Body of pancreas (tissue), 4 donors: ENCODE measurements at regions not wholly inside any gene's neighbourhood (a gene's known extent, or its start where the extent isn't known, plus 50 kb on each side); places are given as distances from the start of the nearest gene placed in this dataset.

Experiments used
- ATAC-seq: fragments of 150-250 bp; one replicate; pipeline ENCODE4 v1.9.1; 2016
- DNase-seq, 4 donors: peaks; one replicate each; pipeline ENCODE4 v3.0.0-alpha.2; 2019
- H3K27ac ChIP-seq, 4 donors: fragments of 200-600 bp; sonication (generic); 1 replicate in 3 of 4; 2 replicates in 1 of 4; pipeline versions ENCODE4 v1.5.1 to v1.6.1; 2016 to 2019; ENCODE audit warnings: mild to moderate bottlenecking in 1 of 4, mixed read lengths in 1 of 4, moderate library complexity in 1 of 4
- H3K27me3 ChIP-seq, 2 donors: fragments of 200-600 bp; sonication (generic); one replicate each; pipeline ENCODE4 v1.6.0; 2016; ENCODE audit warnings: mild to moderate bottlenecking in 1 of 2
- H3K36me3 ChIP-seq, 2 donors: fragments of 200-600 bp; sonication (generic); replicated peaks in 1 of 2; 2 replicates each; pipeline ENCODE4 v1.5.1; 2016; ENCODE audit warnings: low read depth in 2 of 2; ENCODE audit not compliant: insufficient read depth in 1 of 2
- H3K4me1 ChIP-seq: fragments of 200-600 bp; sonication (generic); one replicate; pipeline ENCODE4 v1.6.0; 2016
- H3K4me3 ChIP-seq, 2 donors: fragments of 200-600 bp; sonication (generic); 1 replicate in 1 of 2; 2 replicates in 1 of 2; pipeline ENCODE4 v1.5.1; 2016 to 2019
- H3K9me3 ChIP-seq, 3 donors: fragments of 200-600 bp; sonication (generic); 1 replicate in 2 of 3; 2 replicates in 1 of 3; pipeline ENCODE4 v1.5.1; 2016
- CTCF ChIP-seq, 7 experiments: fragments of 450-650 bp in 4 of 7; fragments of 200-600 bp in 3 of 7; sonication (generic) in 3 of 7; IDR thresholded peaks; one replicate each; pipeline ENCODE4 v1.5.1; 2016 to 2019; ENCODE audit warnings: antibody characterized with exemption in 7 of 7
- POLR2A ChIP-seq, 3 donors: fragments of 450-650 bp; IDR thresholded peaks; one replicate each; pipeline ENCODE4 v1.6.1; 2016; ENCODE audit warnings: antibody characterized with exemption in 3 of 3, mild to moderate bottlenecking in 2 of 3
- WGBS, 2 donors: methylation state at CpG; one replicate each; pipeline ENCODE4 v1.1.5; 2017; 5-methylcytosine and 5-hydroxymethylcytosine counted together
- intact Hi-C: fragments of 100-400 bp; cut with DNase I; formaldehyde crosslinking; loops from one replicate; pipeline ENCODE4 v1.15.1; 2023

GRCh38 chr9:82206946-82207345 lies 218.4 kb downstream of the SPATA31D1 start:
- Histone ChIP-seq H3K36me3 (no peaks in the 10 kb centered on the region), H3K4me1 (no peaks in the 10 kb centered on the region), H3K27me3 (no peaks in the 10 kb centered on the region), H3K4me3 (no peak overlapping the region), H3K27ac (no peak overlapping the region), H3K9me3 (peaks cover 0 to 3% (median 0%) of the 10 kb centered on the region in 3 donors)
- ATAC-seq, result no peak
- TF ChIP-seq POLR2A (IDR thresholded peaks at IDR 0.05), result no peak
- no peak for TF ChIP-seq CTCF (IDR thresholded peaks at IDR 0.05)
- intact Hi-C loops, result no loop called here
- 50 to 78% methylated on average over 1 of the region's 1 CpG for WGBS, 2 donors
- no peak for DNase-seq

GRCh38 chr9:82208741-82209450 lies 220.3 kb downstream of the SPATA31D1 start:
- peaks cover 0 to 3% (median 0%) of the 10 kb centered on the region in 3 donors for H3K9me3 ChIP-seq
- intact Hi-C loops, result no loop called here
- H3K27ac ChIP-seq, result no peak overlapping the region
- H3K27me3 ChIP-seq, result peaks cover 0 to 3% of the 10 kb centered on the region in 2 donors
- no peak for DNase-seq
- H3K4me1 ChIP-seq, result no peaks in the 10 kb centered on the region
- TF ChIP-seq CTCF (IDR thresholded peaks at IDR 0.05), result no peak
- TF ChIP-seq POLR2A (IDR thresholded peaks at IDR 0.05), result no peak
- ATAC-seq, result no peak
- 71 to 72% methylated on average over 2 of the region's 2 CpGs for WGBS, 2 donors
- H3K4me3 ChIP-seq, result no peak overlapping the region
- no peaks in the 10 kb centered on the region for H3K36me3 ChIP-seq

- Histone ChIP-seq H3K4me3 (no peak overlapping the region), H3K9me3 (peaks cover 0 to 3% (median 0%) of the 10 kb centered on the region in 3 donors), H3K4me1 (no peaks in the 10 kb centered on the region), H3K27me3 (peaks cover 0 to 3% of the 10 kb centered on the region in 2 donors), H3K27ac (no peak overlapping the region), H3K36me3 (no peaks in the 10 kb centered on the region)
- 41 to 50% methylated on average over 1 of the region's 1 CpG for WGBS, 2 donors
- intact Hi-C loops, result no loop called here
- DNase-seq, result no peak
- no peak for TF ChIP-seq POLR2A (IDR thresholded peaks at IDR 0.05)
- no peak for TF ChIP-seq CTCF (IDR thresholded peaks at IDR 0.05)
- ATAC-seq, result no peak
These were observed 221.4 kb downstream of the SPATA31D1 start for GRCh38 chr9:82209797-82210470.

GRCh38 chr9:82212885-82213284 lies 224.3 kb downstream of the SPATA31D1 start:
- TF ChIP-seq CTCF (IDR thresholded peaks at IDR 0.05), result no peak
- no peak for TF ChIP-seq POLR2A (IDR thresholded peaks at IDR 0.05)
- intact Hi-C loops, result no loop called here
- no peaks in the 10 kb centered on the region for H3K4me1 ChIP-seq
- H3K27me3 ChIP-seq, result peaks cover 0 to 3% of the 10 kb centered on the region in 2 donors
- no peak for DNase-seq
- ATAC-seq, result no peak
- H3K27ac ChIP-seq, result no peak overlapping the region
- H3K36me3 ChIP-seq, result no peaks in the 10 kb centered on the region
- H3K9me3 ChIP-seq, result peaks cover 0 to 3% (median 0%) of the 10 kb centered on the region in 3 donors
- H3K4me3 ChIP-seq, result no peak overlapping the region
- 67 to 83% methylated on average over 1 of the region's 1 CpG for WGBS, 2 donors
